ENCODE measurements at regions not wholly inside any gene's neighbourhood (a gene's known extent, or its start where the extent isn't known, plus 50 kb on each side); places are given as distances from the start of the nearest gene placed in this dataset.

DNA sequence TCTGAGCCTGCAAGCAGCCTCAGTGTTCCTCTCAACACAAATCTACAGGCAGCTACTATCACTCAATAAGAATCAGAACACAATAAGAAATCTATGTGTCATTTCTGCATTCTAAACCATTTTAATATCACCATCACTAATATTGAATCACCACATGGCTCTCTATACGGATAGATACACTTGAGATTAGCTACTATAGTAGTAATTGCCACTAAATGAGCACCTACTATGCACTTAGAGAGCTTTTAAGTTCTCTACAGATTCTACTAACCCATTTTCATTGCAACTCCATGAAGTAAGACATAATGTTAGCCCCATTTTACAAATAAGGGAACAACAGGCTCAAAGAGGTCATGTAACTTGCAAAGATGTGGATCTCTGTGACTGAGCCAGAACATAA lies 132.8 kb upstream of the DYNLRB2 start:
- TF ChIP-seq EZH2 (IDR thresholded peaks at IDR 0.05; ENCODE audit: borderline replicate concordance, low read length): no peak
- TF ChIP-seq, protein P1, sequence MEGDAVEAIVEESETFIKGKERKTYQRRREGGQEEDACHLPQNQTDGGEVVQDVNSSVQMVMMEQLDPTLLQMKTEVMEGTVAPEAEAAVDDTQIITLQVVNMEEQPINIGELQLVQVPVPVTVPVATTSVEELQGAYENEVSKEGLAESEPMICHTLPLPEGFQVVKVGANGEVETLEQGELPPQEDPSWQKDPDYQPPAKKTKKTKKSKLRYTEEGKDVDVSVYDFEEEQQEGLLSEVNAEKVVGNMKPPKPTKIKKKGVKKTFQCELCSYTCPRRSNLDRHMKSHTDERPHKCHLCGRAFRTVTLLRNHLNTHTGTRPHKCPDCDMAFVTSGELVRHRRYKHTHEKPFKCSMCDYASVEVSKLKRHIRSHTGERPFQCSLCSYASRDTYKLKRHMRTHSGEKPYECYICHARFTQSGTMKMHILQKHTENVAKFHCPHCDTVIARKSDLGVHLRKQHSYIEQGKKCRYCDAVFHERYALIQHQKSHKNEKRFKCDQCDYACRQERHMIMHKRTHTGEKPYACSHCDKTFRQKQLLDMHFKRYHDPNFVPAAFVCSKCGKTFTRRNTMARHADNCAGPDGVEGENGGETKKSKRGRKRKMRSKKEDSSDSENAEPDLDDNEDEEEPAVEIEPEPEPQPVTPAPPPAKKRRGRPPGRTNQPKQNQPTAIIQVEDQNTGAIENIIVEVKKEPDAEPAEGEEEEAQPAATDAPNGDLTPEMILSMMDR (conservative IDR thresholded peaks at IDR 0.05 in 1 of 2, IDR thresholded peaks at IDR 0.05 in 1 of 2; ENCODE audit: extremely low read depth in 1 of 2, insufficient read depth in 1 of 2, low read depth in 1 of 2, low read length in 2 of 2): no peak
